Ishikawa (cell line): ENCODE measurements at regions not wholly inside any gene's neighbourhood (a gene's known extent, or its start where the extent isn't known, plus 50 kb on each side); places are given as distances from the start of the nearest gene placed in this dataset.

Source experiments
- CEBPB ChIP-seq: IDR thresholded peaks from 2 replicates; pipeline ENCODE4 v1.6.1; 2012
- CREB1 ChIP-seq: IDR thresholded peaks from 2 replicates; pipeline ENCODE4 v1.6.1; 2012; ENCODE audit warnings: low read depth
- TF ChIP-seq, protein P1 (sequence below): IDR thresholded peaks from 2 replicates; pipeline ENCODE4 v1.6.1; 2012

DNA sequence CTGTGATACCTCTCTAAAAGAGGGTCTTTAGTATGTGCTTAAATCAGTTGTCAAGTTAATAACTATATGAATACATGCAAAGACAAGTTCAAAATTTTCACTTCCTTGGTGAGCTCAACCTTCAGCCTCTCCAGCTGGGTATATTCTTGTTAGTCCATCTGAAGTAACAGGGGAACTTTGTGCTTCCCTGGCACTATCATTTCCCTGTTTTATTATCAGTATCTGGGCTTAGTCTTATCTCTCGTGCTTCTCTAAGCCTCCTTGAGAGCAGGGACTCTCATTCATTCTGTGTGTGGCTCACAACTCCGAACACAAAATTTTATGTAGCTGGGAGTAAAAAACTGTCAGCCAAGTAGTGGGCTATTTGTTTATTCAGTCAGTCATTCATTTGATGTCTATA lies 175.9 kb upstream of the MAP3K1 start:
- TF ChIP-seq, protein P1, sequence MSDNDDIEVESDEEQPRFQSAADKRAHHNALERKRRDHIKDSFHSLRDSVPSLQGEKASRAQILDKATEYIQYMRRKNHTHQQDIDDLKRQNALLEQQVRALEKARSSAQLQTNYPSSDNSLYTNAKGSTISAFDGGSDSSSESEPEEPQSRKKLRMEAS, result no peak
- TF ChIP-seq CREB1 (no peak), CEBPB (no peak)
